Hematopoietic multipotent progenitor cell treated with erythropoietin and hydrocortisone succinate and interleukin-3 and kit ligand, for 17 days (in vitro differentiated cells): ENCODE measurements at regions not wholly inside any gene's neighbourhood (a gene's known extent, or its start where the extent isn't known, plus 50 kb on each side); places are given as distances from the start of the nearest gene placed in this dataset.
"Not testable (repeated sequence)": the region's sequence is repeated elsewhere in the genome, so short reads cannot be mapped to it uniquely, and the experiment has no call there.

Experiments used
- DNase-seq: peaks from one replicate; pipeline ENCODE4 v3.0.0-alpha.2; 2015; ENCODE audit warnings: low spot score

DNA sequence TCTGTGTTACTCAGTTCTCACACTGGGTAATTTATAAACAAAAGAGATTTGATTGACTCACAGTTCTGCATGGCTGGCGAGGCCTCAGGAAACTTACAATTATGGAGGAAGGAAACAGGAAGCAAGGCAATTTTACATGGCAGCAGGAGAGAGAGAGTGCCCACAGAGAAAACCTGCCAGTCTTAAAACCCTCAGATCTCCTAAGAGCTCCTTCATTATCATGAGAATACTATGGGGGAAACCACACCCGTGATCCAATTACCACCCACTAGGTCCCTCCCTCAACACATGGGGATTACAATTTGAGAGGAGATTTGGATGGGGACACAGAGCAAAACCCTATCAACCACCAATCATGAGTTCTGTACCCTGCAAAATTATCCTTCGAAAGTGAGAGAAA is 1180.8 kb downstream of the JRKL start:
- DNase-seq: no peak

DNA sequence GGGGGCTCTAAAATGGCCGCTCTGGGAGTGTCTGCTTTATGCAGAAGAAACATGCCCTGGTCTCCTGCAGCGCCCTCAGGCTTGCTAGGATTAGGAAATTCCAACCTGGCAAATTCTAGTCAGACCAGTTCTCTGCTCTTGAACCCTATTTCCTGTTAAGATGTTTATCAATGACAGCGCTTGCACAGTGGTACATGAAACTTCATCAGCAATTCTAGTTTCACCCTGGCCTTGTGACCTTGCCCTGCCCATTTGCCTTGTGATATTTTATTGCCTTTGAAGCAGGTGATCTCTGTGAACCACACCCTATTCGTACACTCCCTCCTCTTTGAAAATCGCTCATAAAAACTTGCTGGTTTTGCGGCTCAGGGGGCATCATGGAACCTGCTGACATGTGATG is 1184.0 kb downstream of the JRKL start:
- not testable (repeated sequence) for DNase-seq

DNA sequence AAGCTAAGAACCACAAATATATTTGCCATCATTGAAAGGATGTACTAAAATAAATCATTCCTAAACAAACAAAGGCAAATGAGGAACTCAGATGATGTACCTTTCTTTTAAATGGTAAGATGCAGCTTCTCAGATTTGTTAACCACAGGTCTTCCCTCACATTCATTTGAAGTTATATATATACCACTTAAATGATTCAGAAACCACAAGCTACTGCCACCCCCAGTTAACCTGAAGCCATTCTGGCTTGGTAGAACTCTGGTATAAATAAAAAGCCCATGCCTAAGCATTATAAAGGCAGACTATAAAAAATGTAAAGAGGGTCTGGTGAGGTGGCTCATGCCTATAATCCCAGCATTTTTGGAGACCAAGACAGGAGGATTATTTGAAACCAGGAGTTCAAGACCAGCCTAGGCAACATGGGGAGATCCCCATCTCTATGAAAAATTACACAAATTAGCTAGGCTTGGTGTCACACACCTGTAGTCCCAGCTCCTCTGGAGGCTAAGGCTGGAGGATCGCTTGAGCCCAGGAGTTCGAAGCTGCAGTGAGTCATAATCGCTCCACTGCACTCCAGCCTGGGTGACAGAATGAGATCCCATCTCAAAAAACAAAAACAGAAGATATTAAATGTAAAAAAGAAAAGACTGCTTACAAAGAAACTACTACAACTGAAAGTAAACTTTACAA is 1185.3 kb downstream of the JRKL start:
- DNase-seq: no peak

DNA sequence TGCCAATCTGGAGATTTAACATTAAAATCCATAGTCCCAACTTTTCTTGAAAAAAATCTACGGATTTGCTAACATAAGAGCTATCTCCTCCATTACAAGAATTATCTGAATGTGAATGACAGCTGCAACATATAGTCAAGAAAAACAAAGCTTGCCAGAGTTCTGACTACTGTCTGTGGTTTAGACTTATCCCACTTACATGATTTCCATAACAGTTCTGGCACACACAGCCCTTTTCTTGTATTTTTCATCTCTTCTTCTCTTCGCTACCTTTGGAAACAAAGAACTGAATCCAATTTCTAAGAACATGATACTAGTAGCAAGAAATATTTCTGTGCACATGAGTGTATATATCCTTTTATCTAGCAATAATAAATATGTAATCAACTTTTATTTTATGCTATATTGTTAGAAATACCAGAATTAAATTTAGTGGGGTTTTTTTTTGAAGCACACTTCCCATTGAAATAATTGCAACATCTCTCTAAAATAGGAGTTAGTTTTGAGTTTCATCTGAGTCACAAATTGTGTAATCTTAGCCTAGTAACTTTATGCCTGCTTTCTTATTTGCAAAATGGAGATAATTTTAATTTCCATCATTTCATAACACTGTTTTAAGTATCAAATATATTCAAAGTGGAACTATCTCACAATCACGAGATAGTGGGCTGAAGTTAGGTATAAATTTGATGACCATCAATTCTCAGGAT is 1217.6 kb downstream of the JRKL start:
- no peak for DNase-seq

DNA sequence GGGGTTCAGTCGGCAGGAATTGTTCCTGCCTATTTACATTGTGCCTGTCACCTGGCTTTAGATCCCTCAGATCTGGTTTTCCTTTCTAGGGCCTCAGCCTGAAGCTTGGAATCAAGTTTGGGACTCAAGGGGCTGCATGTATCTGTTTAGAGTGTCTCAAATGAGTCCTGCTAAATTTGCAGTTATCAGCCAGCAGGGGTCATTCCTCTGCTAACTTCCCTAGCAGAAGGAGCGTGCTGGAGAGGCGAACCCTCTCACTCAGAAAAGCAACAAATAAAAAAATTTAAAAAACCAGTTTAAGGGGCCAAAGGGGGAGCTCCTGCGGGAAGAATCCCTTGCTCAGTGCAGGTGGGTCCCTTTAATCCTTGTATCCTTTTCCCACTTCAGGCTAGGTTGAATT is 1220.2 kb downstream of the JRKL start:
- no peak for DNase-seq

DNA sequence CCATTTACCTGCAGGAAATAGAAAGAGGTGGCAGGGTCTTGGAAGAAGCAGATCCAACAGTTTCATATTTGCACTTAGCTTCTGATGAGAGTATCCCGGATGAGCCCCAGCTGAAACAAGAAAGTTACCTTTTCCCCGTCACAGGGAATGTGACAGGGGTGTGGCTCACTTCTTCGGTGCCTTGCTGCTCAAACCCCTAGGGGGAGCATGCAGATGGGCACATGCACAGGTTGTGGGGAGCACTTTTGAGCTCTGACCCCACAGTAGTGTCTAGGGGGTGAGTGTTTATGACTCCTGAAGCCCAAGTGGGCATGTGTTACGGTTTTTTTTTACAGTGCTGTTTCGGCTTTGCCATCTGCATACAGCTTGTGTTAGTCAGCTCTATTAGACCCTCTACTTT is 1221.0 kb downstream of the JRKL start:
- DNase-seq: no peak

DNA sequence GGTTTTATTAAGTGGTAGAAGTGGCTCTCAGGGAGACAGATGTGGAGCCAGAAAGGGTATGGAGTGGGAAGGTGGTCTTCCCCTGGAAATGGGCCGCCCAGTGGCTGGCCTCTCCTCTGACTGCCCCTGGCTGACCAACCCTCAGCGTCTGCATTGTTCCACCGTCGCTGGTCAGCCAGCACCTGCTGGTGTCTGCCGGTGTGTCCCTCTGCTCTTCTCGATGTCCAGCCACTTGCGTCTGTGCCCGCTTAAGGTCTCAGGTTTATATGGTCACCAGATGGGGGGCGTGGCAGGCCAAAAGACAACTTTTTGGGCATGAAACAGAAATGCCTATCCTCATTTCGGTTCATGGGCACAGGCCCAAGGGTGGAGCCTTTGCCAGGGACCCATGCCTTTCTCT is 1221.5 kb downstream of the JRKL start:
- no peak for DNase-seq

DNA sequence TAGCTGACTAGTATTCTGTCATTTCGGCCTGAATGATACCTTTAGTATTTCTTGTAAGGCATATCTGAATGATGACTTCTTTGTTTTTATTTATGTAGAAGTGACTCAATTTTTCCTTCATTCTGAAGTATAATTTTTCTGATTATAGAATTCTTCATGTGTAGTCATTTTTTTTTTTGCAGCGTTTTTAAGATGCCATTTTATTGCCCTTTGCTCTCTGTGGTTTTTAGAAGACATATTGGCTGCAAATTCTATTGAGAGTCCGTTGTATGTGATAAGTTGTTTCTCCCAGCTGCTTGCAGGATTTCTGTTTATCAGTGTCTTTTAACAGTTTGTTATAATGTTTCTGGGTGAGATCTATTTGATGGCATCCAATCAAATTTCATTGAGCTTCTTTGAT is 1224.8 kb downstream of the JRKL start:
- DNase-seq: no peak

DNA sequence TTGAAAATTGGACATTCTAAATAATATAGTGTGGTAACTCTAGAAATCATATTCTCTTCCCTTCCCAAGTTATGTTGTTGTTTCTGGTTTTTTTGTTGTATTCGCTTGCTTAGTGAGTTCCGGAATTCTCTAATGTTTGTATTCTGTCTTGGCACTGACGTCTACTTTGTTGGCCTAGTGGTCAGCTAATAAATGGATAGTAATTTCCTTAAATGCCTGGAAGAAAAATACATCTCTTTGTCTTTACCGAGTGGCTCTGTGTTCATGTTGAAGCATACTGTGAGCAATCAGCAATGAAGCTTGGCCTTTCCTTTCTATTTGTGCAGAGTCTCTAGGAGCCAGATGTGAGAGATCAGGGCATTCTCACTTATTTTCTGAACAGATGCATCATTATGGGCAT is 1225.7 kb downstream of the JRKL start:
- DNase-seq: no peak

DNA sequence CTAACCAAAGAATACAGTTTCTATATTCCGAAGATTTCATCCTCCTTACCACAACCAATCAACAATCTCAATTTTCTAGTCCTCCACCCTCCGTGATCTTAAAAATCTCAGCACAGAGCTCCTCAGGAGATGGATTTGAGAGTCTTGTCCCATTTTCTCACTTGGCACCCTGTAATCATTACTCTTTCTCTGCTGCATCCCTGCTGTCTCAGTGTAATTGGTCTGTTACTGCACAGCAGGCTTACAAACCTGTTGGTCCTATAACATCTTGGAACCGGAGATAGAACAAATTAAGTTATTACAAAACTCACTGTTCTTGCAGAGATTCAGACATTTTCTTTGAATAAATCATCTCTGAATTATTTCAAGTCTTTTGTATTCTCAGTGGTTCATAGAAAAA is 1227.2 kb downstream of the JRKL start:
- no peak for DNase-seq

DNA sequence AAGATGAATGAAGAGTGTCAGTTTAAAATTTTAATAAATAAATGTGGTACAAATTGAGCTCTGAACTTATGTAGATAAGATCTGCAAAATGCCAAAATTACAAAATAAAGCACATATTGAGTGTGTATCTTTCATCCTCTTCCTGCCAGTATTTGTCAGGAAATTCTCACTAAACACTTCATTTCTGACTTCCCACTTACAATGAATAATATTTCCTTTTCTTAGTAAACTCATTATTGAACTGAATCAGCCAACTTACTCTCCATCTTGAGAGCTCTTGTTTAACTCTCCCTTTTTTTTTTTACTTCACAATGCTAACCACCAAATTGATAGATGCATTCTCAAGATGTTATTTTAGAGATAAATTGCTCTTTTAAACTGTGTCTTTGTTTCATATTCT is 1230.2 kb downstream of the JRKL start:
- DNase-seq: no peak

DNA sequence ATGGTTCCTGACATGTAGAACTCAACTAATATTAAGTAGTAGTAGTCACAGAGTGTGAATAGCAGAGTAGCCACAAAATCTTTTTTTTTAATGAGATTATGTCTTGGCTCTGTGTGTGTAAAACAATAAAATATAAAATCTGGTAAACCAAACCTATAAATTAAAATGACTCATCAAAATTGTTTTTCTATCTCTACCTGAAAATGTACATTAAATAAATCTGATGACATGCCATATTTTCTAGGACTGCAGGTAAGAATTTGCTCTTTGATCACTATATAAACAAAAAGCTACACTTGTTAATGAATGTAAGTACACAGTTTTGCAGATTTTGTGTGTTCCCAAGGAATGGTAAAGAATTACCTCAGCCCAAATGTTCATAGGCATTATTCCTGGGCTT is 1231.5 kb downstream of the JRKL start:
- no peak for DNase-seq

DNA sequence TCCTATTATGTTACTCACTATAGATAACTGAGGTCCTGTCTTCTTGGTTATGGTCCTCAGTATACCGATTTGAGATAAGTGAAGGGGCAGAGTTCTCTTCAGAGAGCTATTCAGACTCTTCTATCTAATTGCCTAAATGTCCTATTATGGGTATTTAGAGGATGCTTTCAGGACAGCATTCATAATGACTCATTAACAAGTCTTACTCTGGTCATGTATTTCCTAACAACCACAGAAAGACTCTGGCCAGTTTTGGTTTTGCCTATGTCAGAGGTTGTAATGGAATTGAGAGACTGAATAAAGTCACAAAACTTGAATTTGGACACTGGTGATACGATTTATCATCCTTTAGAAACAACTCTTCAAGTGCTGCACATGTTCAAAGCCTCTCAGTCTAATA is 1233.0 kb downstream of the JRKL start:
- DNase-seq: no peak

DNA sequence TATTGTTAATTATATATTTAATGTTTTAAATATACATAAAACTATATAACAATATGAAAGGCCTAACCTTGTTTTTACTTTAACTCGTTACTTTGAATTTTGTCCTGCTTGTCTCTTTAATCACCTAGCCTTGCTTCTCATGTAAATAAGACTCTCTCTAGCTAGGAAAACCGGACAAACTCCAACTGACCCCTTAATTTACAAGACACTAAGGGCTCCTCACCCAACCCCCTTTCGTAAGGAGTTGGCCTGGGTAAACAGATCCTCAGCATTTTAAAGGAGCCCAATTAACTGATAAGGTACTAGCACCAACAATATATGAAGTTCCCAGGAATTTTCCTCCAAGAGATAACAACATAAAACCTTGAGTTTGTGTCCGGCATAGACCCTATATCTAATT is 1246.9 kb downstream of the JRKL start:
- not testable (repeated sequence) for DNase-seq

DNA sequence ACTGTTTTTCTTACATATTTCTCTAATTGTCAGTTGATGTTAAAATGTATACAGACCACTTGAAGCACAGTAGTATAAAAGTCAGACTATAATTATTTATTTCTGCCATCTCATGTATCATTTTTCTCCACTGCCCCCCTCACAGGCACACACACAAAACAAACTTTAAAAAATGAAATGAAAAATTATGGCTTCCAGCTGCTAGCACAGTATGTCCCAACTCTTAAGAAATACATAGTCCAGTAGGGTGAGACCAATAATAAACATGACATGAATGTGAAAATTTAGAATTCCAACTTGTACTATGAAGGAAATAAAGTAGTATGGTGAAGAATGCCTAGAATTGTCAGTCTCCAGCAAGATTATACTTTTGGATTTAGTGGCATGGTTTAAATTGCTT is 1247.9 kb downstream of the JRKL start:
- no peak for DNase-seq

DNA sequence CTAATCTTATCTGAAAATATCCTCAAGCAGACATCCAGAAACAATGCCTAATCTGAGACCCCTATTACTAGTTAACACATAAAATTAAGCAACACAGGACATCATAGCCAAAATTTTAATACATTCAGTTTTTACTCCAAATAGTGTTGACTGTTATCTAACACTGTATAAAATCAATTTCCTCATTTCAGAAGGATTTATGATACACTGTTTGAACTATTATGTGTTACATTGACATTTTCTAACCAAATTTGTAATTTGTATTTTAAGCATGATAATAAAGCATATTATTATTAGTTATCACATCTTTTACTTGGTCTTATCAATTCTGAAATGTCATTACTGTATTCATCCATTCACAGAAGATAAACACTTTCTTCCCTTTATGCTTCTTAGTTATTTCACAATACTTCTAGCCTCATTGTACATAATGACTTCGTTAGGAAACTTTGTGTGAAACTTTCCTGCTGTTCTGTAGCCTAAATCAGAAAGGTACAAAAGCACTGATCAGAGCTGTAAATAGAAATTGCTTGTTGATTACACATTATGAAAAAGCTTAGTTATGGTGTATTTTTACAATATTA is 1248.9 kb downstream of the JRKL start:
- no peak for DNase-seq

DNA sequence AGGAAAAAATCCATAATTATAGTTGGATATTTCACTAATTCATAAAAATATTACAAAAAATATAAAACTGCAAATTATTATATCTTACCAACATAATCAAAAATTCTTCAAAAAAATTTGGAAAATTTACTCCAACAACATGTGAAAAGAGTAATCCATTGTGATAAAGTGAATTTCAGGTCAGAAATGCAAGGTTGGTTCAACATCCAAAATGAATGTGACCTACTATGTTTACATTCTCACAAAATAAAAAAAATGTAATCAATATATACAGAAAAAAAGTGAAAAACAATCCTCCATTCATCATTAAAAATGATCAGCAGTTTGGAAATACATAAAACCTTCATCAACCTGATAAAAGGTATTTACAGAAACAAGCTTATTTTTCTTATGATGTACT is 1252.2 kb downstream of the JRKL start:
- DNase-seq: no peak

DNA sequence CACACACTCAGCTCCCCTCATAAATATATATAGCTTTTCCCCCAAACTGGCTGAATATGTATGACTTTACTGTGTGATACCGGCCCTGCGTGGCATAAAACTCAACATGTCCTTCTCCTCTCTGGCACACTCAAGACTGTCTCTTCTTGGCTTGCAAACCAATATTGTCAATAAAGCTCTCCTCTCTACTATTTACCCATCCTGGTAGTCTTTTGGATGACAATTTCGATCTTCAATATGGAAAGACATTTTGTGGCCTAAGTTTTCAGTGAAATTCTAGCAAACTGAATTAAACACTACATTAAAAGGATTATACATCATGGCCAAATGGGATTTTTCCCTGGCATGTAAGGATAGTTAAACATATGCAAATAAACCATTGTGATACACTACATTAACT is 1255.9 kb downstream of the JRKL start:
- DNase-seq: no peak

DNA sequence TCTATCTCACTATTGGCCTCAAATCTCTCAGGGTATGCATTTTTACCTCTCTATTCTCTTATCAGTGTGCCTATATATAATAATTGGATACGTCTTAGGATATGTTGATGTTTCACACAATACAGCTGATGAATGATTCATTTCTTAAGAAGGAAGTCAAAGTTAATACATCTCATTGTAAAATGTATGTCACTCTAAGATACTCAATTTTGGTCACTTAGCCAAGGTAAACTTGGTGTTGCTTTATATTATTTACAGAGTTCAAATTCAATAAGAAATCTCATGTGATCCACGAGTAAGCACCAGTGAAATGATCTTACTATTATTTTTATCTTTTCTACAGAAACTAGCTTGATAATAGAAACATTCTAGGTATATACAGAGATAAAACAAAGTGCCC is 1266.5 kb downstream of the JRKL start:
- DNase-seq: no peak

DNA sequence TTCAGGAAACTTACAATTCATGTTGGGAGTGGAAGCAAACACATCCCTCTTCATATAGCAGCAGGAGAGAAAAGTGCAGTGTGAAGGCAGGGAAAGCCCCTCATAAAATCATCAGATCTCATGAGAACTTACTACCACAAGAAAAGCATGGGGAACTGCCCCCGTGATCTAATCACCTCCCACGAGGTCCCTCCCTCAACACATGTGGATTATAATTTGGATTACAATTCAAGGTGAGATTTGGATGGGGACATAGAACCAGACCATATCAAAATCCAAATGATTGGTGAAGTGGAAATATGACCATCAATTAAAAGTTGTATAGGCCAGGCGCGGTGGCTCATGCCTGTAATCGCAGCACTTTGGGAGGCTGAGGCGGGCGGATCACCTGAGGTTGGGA is 1268.0 kb downstream of the JRKL start:
- no peak for DNase-seq

DNA sequence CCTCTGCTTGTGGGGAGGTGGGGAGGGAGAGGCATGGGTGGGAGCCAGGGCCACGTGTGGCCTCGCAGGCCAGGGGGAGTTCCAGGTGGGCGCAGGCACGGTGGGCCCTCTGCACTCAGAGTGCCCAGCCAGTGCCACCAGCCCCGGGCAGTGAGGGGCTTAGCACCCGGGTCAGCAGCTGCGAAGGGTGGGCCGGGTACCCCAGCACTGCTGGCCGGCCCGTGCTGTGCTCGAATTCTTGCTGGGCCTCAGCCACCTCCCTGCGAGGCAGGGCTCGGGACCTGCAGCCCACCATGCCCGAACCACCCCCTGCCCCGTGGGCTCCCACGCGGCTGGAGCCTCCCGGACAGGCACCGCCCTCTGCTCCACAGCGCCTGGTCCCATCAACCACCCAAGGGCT is 1277.2 kb downstream of the JRKL start:
- no peak for DNase-seq

DNA sequence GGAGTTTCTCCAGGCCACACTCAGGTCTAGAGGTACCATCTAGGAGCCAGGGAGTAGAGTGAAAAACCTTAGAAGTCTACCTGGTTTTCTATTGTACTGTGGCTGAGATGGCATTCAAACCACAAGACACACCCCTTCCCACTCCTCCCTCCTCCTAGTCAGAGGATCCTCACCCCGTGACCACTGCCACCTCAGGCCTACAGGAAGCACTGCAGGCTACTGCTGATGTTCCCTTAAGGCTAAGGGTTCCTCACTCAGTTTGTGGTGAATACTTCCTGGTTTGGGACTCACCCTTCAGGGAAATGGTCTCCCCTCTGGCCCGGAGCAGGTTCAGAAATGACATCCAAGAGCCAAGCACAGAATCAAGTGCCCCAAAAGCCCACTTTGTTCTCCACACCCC is 1293.9 kb downstream of the JRKL start:
- no peak for DNase-seq

DNA sequence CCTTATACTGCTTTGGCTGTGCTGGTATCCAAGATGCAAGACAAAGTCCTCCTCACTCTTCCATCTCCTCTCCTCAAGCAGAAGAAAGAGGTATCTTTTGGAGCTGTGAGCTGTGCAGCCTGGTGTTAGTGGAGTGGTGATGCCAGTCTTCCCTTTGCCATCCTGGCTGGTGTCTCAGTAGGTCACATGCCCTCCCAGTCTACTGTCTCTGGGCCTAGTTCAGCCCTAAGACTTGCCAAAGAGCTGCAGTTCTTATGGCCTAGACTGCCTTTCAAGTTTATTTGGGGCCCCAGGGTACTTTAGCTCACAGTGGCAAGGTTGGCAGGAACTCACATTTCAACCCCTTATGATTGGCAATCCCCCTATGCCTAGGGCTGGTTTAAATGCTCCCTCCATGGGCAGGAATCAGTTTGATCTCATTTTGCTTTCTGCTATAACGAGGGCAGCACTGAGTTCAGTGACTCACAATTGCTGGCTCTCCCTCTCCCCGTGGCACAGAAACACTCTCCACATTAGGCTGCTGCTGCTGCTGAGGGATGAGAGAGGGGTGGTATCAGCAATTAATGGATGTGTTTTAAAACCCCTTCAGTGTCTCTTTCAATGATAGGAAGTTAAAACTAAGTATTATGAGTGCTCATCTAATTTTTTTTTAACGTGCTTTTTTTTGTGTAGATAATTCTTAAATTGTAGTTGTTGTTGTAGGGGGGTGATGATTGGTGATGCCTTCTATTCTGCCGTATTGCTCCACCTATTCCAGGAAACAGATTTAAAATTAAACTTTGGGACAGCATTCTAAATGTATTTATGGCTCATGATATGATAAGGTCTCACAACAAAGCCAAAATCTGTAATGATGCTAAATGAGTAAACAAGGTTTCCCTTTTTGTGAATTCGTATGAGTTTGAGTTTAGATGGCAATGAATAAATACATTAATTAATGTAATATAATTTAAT is 1295.0 kb downstream of the JRKL start:
- no peak for DNase-seq
